Calu3 (cell line): ENCODE measurements at regions not wholly inside any gene's neighbourhood (a gene's known extent, or its start where the extent isn't known, plus 50 kb on each side); places are given as distances from the start of the nearest gene placed in this dataset.

Experiments used
- BruUV-seq: library from RNA; stranded (reverse); fragments of 400-500 nt; replicated peaks from 2 replicates; lab custom pipeline; 2021; lab: Mats Ljungman, UMichigan
- CTCF ChIA-PET: fragments of 300-600 bp; sonication (Branson Sonifier 250); formaldehyde crosslinking; loops from one replicate; lab custom pipeline; 2022; ENCODE audit warnings: antibody characterized with exemption; lab: Charles Lee
- DNase-seq: peaks from one replicate; pipeline ENCODE4 v3.0.0; 2022
- H3K27ac Mint-ChIP-seq: one replicate; pipeline ENCODE4 v1.8.0; 2022; ENCODE audit warnings: mixed read lengths; ENCODE audit not compliant: unreplicated experiment
- H3K27me3 Mint-ChIP-seq: one replicate; pipeline ENCODE4 v1.8.0; 2022; ENCODE audit warnings: mixed read lengths; ENCODE audit not compliant: unreplicated experiment
- H3K36me3 Mint-ChIP-seq: one replicate; pipeline ENCODE4 v1.8.0; 2022; ENCODE audit warnings: mild to moderate bottlenecking, moderate library complexity, mixed read lengths; ENCODE audit not compliant: insufficient read depth, unreplicated experiment
- H3K4me1 Mint-ChIP-seq: one replicate; pipeline ENCODE4 v1.8.0; 2022; ENCODE audit warnings: mild to moderate bottlenecking, low read depth, mixed read lengths; ENCODE audit not compliant: unreplicated experiment
- H3K4me3 Mint-ChIP-seq: one replicate; pipeline ENCODE4 v1.8.0; 2022; ENCODE audit warnings: mild to moderate bottlenecking, low read depth, moderate library complexity, mixed read lengths; ENCODE audit not compliant: unreplicated experiment
- H3K9me3 Mint-ChIP-seq: one replicate; pipeline ENCODE4 v1.8.0; 2022; ENCODE audit warnings: low read depth, mixed read lengths; ENCODE audit not compliant: unreplicated experiment
- intact Hi-C: fragments of 100-400 bp; cut with micrococcal nuclease; formaldehyde crosslinking; loops from one replicate; pipeline ENCODE4 v1.10.0; 2022; ENCODE audit not compliant: unreplicated experiment
- TF ChIP-seq, protein P1 (sequence below): fragments of 200-600 bp; IDR thresholded peaks from one replicate; pipeline ENCODE4 v1.8.0; 2022; ENCODE audit warnings: antibody characterized with exemption; ENCODE audit not compliant: unreplicated experiment

DNA sequence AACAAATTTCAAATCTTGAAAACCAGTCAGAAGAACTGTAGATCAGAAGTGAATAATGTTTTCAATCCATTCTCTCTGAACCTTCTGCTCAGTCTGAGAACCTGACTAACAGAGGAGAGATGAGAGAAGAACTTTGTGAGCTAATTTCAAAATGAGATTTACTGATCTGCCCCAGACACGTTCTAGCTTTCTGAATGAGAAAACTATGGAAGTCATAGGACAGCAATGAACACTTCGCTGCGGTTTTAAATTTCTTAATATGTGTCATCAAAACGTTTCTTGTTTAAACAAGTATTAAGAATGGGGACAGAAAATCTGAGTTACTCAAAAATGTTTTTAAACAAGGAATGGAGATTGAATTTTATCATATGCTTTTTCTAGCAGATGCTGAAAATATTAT lies 66.6 kb upstream of the FAR2 start:
- no peak overlapping the region for H3K4me3 Mint-ChIP-seq

DNA sequence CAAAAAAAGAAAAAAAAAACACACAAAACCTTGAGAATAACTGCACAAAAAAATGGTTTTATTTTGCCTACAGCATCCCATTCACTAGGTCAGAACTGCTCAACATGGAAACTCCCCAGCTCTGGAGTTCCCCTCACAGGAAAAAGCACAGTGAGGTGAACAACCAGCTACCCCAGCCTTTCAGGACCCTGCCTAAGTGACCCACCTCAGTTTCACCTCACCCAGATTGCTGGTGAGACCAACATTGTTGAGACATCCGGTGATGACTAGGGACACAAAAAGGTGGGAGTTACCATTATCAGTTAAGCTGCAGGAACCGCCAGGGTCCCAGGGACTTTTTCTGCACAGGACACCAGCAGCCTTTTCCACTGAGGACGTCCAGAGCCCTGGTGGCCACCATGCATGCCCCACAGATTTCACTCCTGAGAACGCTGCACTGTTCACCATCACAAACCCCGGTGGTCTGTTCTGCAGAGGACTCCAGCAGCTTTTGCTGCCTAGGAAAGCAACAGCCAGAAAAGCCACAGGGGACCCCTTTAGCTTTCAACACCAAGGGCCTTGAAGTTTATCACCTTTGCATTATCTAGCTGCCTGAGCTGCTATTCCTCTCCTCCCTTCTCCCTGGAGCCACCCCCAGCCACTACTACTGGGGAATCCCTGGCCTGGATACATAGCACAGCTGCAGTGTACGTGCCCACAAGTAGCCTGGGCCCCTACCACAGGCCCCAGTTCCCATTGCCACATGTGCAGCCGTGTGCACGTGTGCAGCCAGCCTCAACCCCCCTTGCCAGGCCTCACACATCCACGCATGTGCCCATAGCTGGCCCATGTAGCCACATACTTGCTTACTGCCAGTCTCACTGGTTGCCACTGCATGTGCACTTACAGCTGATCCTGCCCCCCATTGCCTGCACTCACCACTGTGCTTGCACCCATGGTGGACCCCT lies 62.5 kb upstream of the FAR2 start:
- Mint-ChIP-seq H3K27me3 (no peaks in the 10 kb centered on the region), H3K4me3 (no peak overlapping the region), H3K27ac (no peak overlapping the region), H3K4me1 (no peaks in the 10 kb centered on the region), H3K36me3 (no peaks in the 10 kb centered on the region), H3K9me3 (no peaks in the 10 kb centered on the region)
- no TSS peak for BruUV-seq
- DNase-seq: no peak
- intact Hi-C loops: no loop called here
- TF ChIP-seq, protein P1, sequence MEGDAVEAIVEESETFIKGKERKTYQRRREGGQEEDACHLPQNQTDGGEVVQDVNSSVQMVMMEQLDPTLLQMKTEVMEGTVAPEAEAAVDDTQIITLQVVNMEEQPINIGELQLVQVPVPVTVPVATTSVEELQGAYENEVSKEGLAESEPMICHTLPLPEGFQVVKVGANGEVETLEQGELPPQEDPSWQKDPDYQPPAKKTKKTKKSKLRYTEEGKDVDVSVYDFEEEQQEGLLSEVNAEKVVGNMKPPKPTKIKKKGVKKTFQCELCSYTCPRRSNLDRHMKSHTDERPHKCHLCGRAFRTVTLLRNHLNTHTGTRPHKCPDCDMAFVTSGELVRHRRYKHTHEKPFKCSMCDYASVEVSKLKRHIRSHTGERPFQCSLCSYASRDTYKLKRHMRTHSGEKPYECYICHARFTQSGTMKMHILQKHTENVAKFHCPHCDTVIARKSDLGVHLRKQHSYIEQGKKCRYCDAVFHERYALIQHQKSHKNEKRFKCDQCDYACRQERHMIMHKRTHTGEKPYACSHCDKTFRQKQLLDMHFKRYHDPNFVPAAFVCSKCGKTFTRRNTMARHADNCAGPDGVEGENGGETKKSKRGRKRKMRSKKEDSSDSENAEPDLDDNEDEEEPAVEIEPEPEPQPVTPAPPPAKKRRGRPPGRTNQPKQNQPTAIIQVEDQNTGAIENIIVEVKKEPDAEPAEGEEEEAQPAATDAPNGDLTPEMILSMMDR: no peak
- CTCF ChIA-PET: interaction anchor here (2.7 kb wide), 1 partner anchor 231 kb away, joined by 15 read pairs; no protein-coding TSS in a partner anchor

More for the DNA sequence above, 66.6 kb upstream of the FAR2 start:
- CTCF ChIA-PET: no interaction called here
- intact Hi-C loops: no loop called here
- no TSS peak for BruUV-seq
- TF ChIP-seq, protein P1: no peak
- Mint-ChIP-seq H3K4me1 (no peaks in the 10 kb centered on the region), H3K27ac (no peak overlapping the region), H3K9me3 (no peaks in the 10 kb centered on the region), H3K36me3 (no peaks in the 10 kb centered on the region), H3K27me3 (no peaks in the 10 kb centered on the region)
- no peak for DNase-seq

GRCh38 chr12:29088611-29089219 lies 60.4 kb upstream of the FAR2 start:
- intact Hi-C loops: loop anchor here (1.0 kb wide), 1 partner anchor 229 kb away; no protein-coding TSS in a partner anchor
- Mint-ChIP-seq H3K4me1 (no peaks in the 10 kb centered on the region), H3K4me3 (no peak overlapping the region), H3K36me3 (no peaks in the 10 kb centered on the region), H3K9me3 (no peaks in the 10 kb centered on the region), H3K27me3 (no peaks in the 10 kb centered on the region), H3K27ac (no peak overlapping the region)
- no TSS peak for BruUV-seq
- DNase-seq: no peak
- TF ChIP-seq, protein P1: peak; percentile 57
- CTCF ChIA-PET: interaction anchor here (2.7 kb wide), 1 partner anchor 229 kb away, joined by 15 read pairs; no protein-coding TSS in a partner anchor
